Peyer's patch (tissue), 4 donors: ENCODE measurements at regions not wholly inside any gene's neighbourhood (a gene's known extent, or its start where the extent isn't known, plus 50 kb on each side); places are given as distances from the start of the nearest gene placed in this dataset.
A peak's percentile ranks its signal among the peaks of the same experiment; 100 is the strongest.

ENCODE experiments used
- CTCF ChIP-seq, 6 experiments: fragments of 450-650 bp in 4 of 6; fragments of 200-600 bp in 2 of 6; sonication (generic) in 1 of 6; IDR thresholded peaks; one replicate each; pipeline ENCODE4 v1.5.1; 2017 to 2019; ENCODE audit warnings: antibody characterized with exemption in 6 of 6, mild to moderate bottlenecking in 3 of 6, moderate library complexity in 1 of 6
- POLR2A ChIP-seq, 2 donors: fragments of 450-650 bp; IDR thresholded peaks; one replicate each; pipeline ENCODE4 v1.5.1; 2017; ENCODE audit warnings: antibody characterized with exemption in 2 of 2, mild to moderate bottlenecking in 2 of 2, moderate library complexity in 2 of 2

GRCh38 chr4:129929052-129929451 lies 833.1 kb downstream of the C4orf33 start:
- peak in 2 of 6 experiments; percentile 5 to 29 for TF ChIP-seq CTCF (IDR thresholded peaks at IDR 0.05)
- TF ChIP-seq POLR2A (IDR thresholded peaks at IDR 0.05) = no peak
